Fibroblast of lung (primary cell): ENCODE measurements at regions not wholly inside any gene's neighbourhood (a gene's known extent, or its start where the extent isn't known, plus 50 kb on each side); places are given as distances from the start of the nearest gene placed in this dataset.
"Not testable (repeated sequence)": the region's sequence is repeated elsewhere in the genome, so short reads cannot be mapped to it uniquely, and the experiment has no call there.

Experiments used
- DNase-seq, 2 donors: peaks; one replicate each; pipeline versions ENCODE4 v3.0.0 to v3.0.0-alpha.2; 2010; ENCODE audit warnings: low read depth in 2 of 2
- H2AFZ ChIP-seq: 2 replicates; pipeline ENCODE4 v1.5.1; 2012; ENCODE audit warnings: low read length, control low read depth, inconsistent platforms
- H3K27ac ChIP-seq: 2 replicates; pipeline ENCODE4 v1.5.1; 2011; ENCODE audit warnings: low read length, control low read depth; ENCODE audit not compliant: insufficient read depth
- H3K27me3 ChIP-seq: 2 replicates; pipeline ENCODE4 v1.5.1; 2011; ENCODE audit warnings: mild to moderate bottlenecking, low read length; ENCODE audit not compliant: control insufficient read depth, insufficient read depth
- H3K36me3 ChIP-seq: 2 replicates; pipeline ENCODE4 v1.5.1; 2011; ENCODE audit warnings: low read length; ENCODE audit not compliant: control insufficient read depth, insufficient read depth
- H3K4me1 ChIP-seq: 2 replicates; pipeline ENCODE4 v1.5.1; 2011; ENCODE audit warnings: low read length; ENCODE audit not compliant: control insufficient read depth, insufficient read depth; ENCODE audit errors: extremely low read depth
- H3K4me2 ChIP-seq: 2 replicates; pipeline ENCODE4 v1.5.1; 2011; ENCODE audit warnings: low read length, control low read depth; ENCODE audit not compliant: insufficient read depth; ENCODE audit errors: extremely low read depth
- H3K4me3 ChIP-seq, 4 experiments: fragments of 200-600 bp in 1 of 4; sonication (generic) in 1 of 4; replicated peaks in 1 of 4; 2 replicates each; pipeline ENCODE4 v1.5.1; 2011 to 2016; ENCODE audit warnings: low read length in 4 of 4, low read depth in 3 of 4, mild to moderate bottlenecking in 3 of 4, control low read depth in 2 of 4, inconsistent platforms in 1 of 4, mixed read lengths in 1 of 4; ENCODE audit not compliant: insufficient read depth in 1 of 4; ENCODE audit errors: control extremely low read depth in 1 of 4
- H3K79me2 ChIP-seq: 2 replicates; pipeline ENCODE4 v1.5.1; 2012; ENCODE audit warnings: mild to moderate bottlenecking, low read length, inconsistent platforms; ENCODE audit not compliant: control insufficient read depth, insufficient read depth
- H3K9ac ChIP-seq: 2 replicates; pipeline ENCODE4 v1.5.1; 2011; ENCODE audit warnings: mild to moderate bottlenecking, low read length, control low read depth; ENCODE audit not compliant: insufficient read depth
- H3K9me3 ChIP-seq: 2 replicates; pipeline ENCODE4 v1.5.1; 2012; ENCODE audit warnings: low read depth, low read length; ENCODE audit not compliant: control insufficient read depth, insufficient read depth
- H4K20me1 ChIP-seq: 2 replicates; pipeline ENCODE4 v1.5.1; 2011; ENCODE audit warnings: low read length; ENCODE audit not compliant: control insufficient read depth, insufficient read depth; ENCODE audit errors: extremely low read depth
- CTCF ChIP-seq, 2 donors: IDR thresholded peaks in 1 of 2; conservative IDR thresholded peaks in 1 of 2; 1 replicate in 1 of 2; 2 replicates in 1 of 2; pipeline ENCODE4 v1.5.1; 2011 to 2012; ENCODE audit warnings: low read length in 2 of 2, control low read depth in 1 of 2, inconsistent platforms in 1 of 2, low read depth in 1 of 2, mild to moderate bottlenecking in 1 of 2
- EZH2 ChIP-seq: IDR thresholded peaks from 2 replicates; pipeline ENCODE4 v1.5.1; 2012; ENCODE audit warnings: low read length, control low read depth, mild to moderate bottlenecking; ENCODE audit errors: missing control alignments

- H3K79me2 ChIP-seq: no peaks in the 10 kb centered on the region
- no peak for DNase-seq
- H3K9ac ChIP-seq: no peak overlapping the region
- no peak overlapping the region for H3K27ac ChIP-seq
- H3K4me3 ChIP-seq: no peak overlapping the region
- no peak overlapping the region for H3K4me2 ChIP-seq
- no peak for TF ChIP-seq EZH2
- H3K9me3 ChIP-seq: no peaks in the 10 kb centered on the region
- no peak overlapping the region for H2AFZ ChIP-seq
- H3K27me3 ChIP-seq: no peaks in the 10 kb centered on the region
- H3K4me1 ChIP-seq: no peaks in the 10 kb centered on the region
- H3K36me3 ChIP-seq: no peaks in the 10 kb centered on the region
- no peaks in the 10 kb centered on the region for H4K20me1 ChIP-seq
Observed at GRCh38 chr5:126056851-126057622, 366.2 kb upstream of the GRAMD2B start.

GRCh38 chr5:126058392-126058791 lies 364.8 kb upstream of the GRAMD2B start:
- DNase-seq, H2AFZ ChIP-seq, H4K20me1 ChIP-seq, H3K4me3 ChIP-seq, H3K9ac ChIP-seq, H3K79me2 ChIP-seq, H3K27me3 ChIP-seq, H3K9me3 ChIP-seq, H3K36me3 ChIP-seq, H3K4me1 ChIP-seq, H3K27ac ChIP-seq, H3K4me2 ChIP-seq: not testable (repeated sequence)

GRCh38 chr5:126062398-126063221 lies 360.6 kb upstream of the GRAMD2B start:
- Histone ChIP-seq H3K9me3 (no peaks in the 10 kb centered on the region), H3K36me3 (no peaks in the 10 kb centered on the region), H2AFZ (no peak overlapping the region), H3K9ac (no peak overlapping the region), H4K20me1 (no peaks in the 10 kb centered on the region), H3K27me3 (no peaks in the 10 kb centered on the region), H3K79me2 (no peaks in the 10 kb centered on the region), H3K27ac (no peak overlapping the region), H3K4me3 (no peak overlapping the region), H3K4me2 (no peak overlapping the region), H3K4me1 (no peaks in the 10 kb centered on the region)
- TF ChIP-seq CTCF (conservative IDR thresholded peaks at IDR 0.05 in 1 of 2, IDR thresholded peaks at IDR 0.05 in 1 of 2; ENCODE audit: low read depth in 1 of 2, low read length in 2 of 2): no peak
- TF ChIP-seq EZH2: no peak
- no peak for DNase-seq

DNA sequence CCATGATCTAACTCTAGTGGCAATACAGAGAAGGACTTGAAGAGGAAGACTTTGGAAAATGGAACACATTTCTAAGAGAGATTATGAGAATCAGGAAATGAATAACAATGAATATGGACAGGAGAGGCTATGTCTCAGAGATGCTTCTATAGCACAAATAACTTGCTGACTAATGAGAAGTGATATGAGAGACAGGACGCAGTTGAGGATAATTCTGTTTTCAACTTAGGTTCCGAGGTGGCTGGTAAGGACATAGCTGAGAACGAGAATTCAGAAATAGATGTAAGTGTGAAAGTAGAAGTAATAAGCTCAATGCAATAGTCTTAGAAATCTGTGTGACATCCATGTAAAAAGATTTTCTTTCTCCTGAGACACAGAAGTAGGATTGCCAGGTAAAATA lies 358.1 kb upstream of the GRAMD2B start:
- Histone ChIP-seq H3K27ac (no peak overlapping the region), H3K4me1 (no peaks in the 10 kb centered on the region), H3K27me3 (no peaks in the 10 kb centered on the region), H3K36me3 (no peaks in the 10 kb centered on the region), H3K79me2 (no peaks in the 10 kb centered on the region), H2AFZ (no peak overlapping the region), H3K9ac (no peak overlapping the region), H3K4me2 (no peak overlapping the region), H3K4me3 (no peak overlapping the region), H4K20me1 (no peaks in the 10 kb centered on the region), H3K9me3 (no peaks in the 10 kb centered on the region)
- no peak for DNase-seq
- TF ChIP-seq CTCF (conservative IDR thresholded peaks at IDR 0.05 in 1 of 2, IDR thresholded peaks at IDR 0.05 in 1 of 2; ENCODE audit: low read depth in 1 of 2, low read length in 2 of 2): no peak
